Right renal pelvis (tissue), 4 donors: ENCODE measurements at regions not wholly inside any gene's neighbourhood (a gene's known extent, or its start where the extent isn't known, plus 50 kb on each side); places are given as distances from the start of the nearest gene placed in this dataset.
"Not testable (repeated sequence)": the region's sequence is repeated elsewhere in the genome, so short reads cannot be mapped to it uniquely, and the experiment has no call there.

ENCODE experiments used
- DNase-seq, 4 donors: peaks; one replicate each; pipeline ENCODE4 v3.0.0-alpha.2; 2013; ENCODE audit warnings: low read depth in 4 of 4, low spot score in 3 of 4, missing footprints in 1 of 4

GRCh38 chr12:38157933-38158401 lies 158.6 kb upstream of the ALG10B start:
- no peak for DNase-seq

GRCh38 chr12:38158428-38159091 lies 158.0 kb upstream of the ALG10B start:
- no peak for DNase-seq

GRCh38 chr12:38159092-38159551 lies 157.5 kb upstream of the ALG10B start:
- DNase-seq, result no peak

GRCh38 chr12:38159591-38160317 lies 156.8 kb upstream of the ALG10B start:
- no peak for DNase-seq

GRCh38 chr12:38160318-38161122 lies 156.1 kb upstream of the ALG10B start:
- no peak for DNase-seq

GRCh38 chr12:38161123-38162000 lies 155.2 kb upstream of the ALG10B start:
- no peak for DNase-seq

GRCh38 chr12:38162013-38162412 lies 154.6 kb upstream of the ALG10B start:
- DNase-seq, result no peak

- DNase-seq, result no peak
Measured at GRCh38 chr12:38162708-38163441, 153.7 kb upstream of the ALG10B start.

GRCh38 chr12:38163442-38163801 lies 153.2 kb upstream of the ALG10B start:
- no peak for DNase-seq

GRCh38 chr12:38166225-38166624 lies 150.3 kb upstream of the ALG10B start:
- DNase-seq, result no peak

- DNase-seq, result no peak
Measured at GRCh38 chr12:38175538-38175937, 141.0 kb upstream of the ALG10B start.

- not testable (repeated sequence) for DNase-seq
Measured at GRCh38 chr12:38183617-38184016, 133.0 kb upstream of the ALG10B start.

- not testable (repeated sequence) for DNase-seq
Measured at GRCh38 chr12:38197286-38197685, 119.3 kb upstream of the ALG10B start.

- DNase-seq, result no peak
Measured at GRCh38 chr12:38201461-38202276, 114.9 kb upstream of the ALG10B start.

- no peak for DNase-seq
Measured at GRCh38 chr12:38204831-38205230, 111.7 kb upstream of the ALG10B start.

- DNase-seq, result no peak
Measured at GRCh38 chr12:38222011-38222410, 94.6 kb upstream of the ALG10B start.

GRCh38 chr12:38238328-38238727 lies 78.2 kb upstream of the ALG10B start:
- DNase-seq, result not testable (repeated sequence)

GRCh38 chr12:38253778-38254177 lies 62.8 kb upstream of the ALG10B start:
- no peak for DNase-seq

GRCh38 chr12:38258411-38258810 lies 58.2 kb upstream of the ALG10B start:
- no peak for DNase-seq
